Type B pancreatic cell (in vitro differentiated cells): ENCODE measurements at regions not wholly inside any gene's neighbourhood (a gene's known extent, or its start where the extent isn't known, plus 50 kb on each side); places are given as distances from the start of the nearest gene placed in this dataset.

Source experiments
- DNase-seq: peaks from one replicate; pipeline ENCODE4 v3.0.0; 2021; ENCODE audit warnings: mixed read lengths; ENCODE audit not compliant: unreplicated experiment; ENCODE audit errors: extremely low spot score
- H3K27ac Mint-ChIP-seq: 2 replicates; pipeline ENCODE4 v1.8.0; 2021; ENCODE audit warnings: mild to moderate bottlenecking, mixed read lengths
- H3K27me3 Mint-ChIP-seq: 2 replicates; pipeline ENCODE4 v1.8.0; 2021; ENCODE audit warnings: mixed read lengths
- H3K36me3 Mint-ChIP-seq: 2 replicates; pipeline ENCODE4 v1.8.0; 2021; ENCODE audit warnings: mixed read lengths
- H3K4me1 Mint-ChIP-seq: one replicate; pipeline ENCODE4 v1.8.0; 2021; ENCODE audit warnings: mixed read lengths; ENCODE audit not compliant: unreplicated experiment
- H3K4me3 Mint-ChIP-seq: 2 replicates; pipeline ENCODE4 v1.8.0; 2021; ENCODE audit warnings: mild to moderate bottlenecking, mixed read lengths
- H3K9me3 Mint-ChIP-seq: 2 replicates; pipeline ENCODE4 v1.8.0; 2021; ENCODE audit warnings: mixed read lengths
- CTCF ChIP-seq: fragments of 200-600 bp; sonication (generic); conservative IDR thresholded peaks from 2 replicates; pipeline ENCODE4 v1.5.0; 2021; ENCODE audit warnings: antibody characterized with exemption, mild to moderate bottlenecking

GRCh38 chr9:100714372-100715099 is 136.7 kb downstream of the CAVIN4 start:
- peak; percentile 74 for DNase-seq
- Mint-ChIP-seq H3K27ac (no peak overlapping the region), H3K27me3 (peaks cover 2% of the 10 kb centered on the region), H3K4me3 (no peak overlapping the region), H3K36me3 (no peaks in the 10 kb centered on the region), H3K9me3 (no peaks in the 10 kb centered on the region), H3K4me1 (no peaks in the 10 kb centered on the region)
- peak; percentile 94 for TF ChIP-seq CTCF

- Mint-ChIP-seq H3K4me1 (no peaks in the 10 kb centered on the region), H3K27ac (no peak overlapping the region), H3K9me3 (no peaks in the 10 kb centered on the region), H3K27me3 (peaks cover 2% of the 10 kb centered on the region), H3K4me3 (no peak overlapping the region), H3K36me3 (no peaks in the 10 kb centered on the region)
- no peak for DNase-seq
- TF ChIP-seq CTCF: no peak
These were observed 137.2 kb downstream of the CAVIN4 start for GRCh38 chr9:100715100-100715380.

- H3K27ac Mint-ChIP-seq: no peak overlapping the region
- peaks cover 6% of the 10 kb centered on the region for H3K27me3 Mint-ChIP-seq
- H3K9me3 Mint-ChIP-seq: no peaks in the 10 kb centered on the region
- no peak for TF ChIP-seq CTCF
- H3K36me3 Mint-ChIP-seq: no peaks in the 10 kb centered on the region
- DNase-seq: no peak
- H3K4me1 Mint-ChIP-seq: no peaks in the 10 kb centered on the region
- no peak overlapping the region for H3K4me3 Mint-ChIP-seq
These were observed 140.8 kb downstream of the CAVIN4 start for GRCh38 chr9:100718717-100719116.

- DNase-seq: no peak
- Mint-ChIP-seq H3K4me3 (no peak overlapping the region), H3K9me3 (no peaks in the 10 kb centered on the region), H3K27me3 (peaks cover 6% of the 10 kb centered on the region), H3K4me1 (peaks cover 4% of the 10 kb centered on the region), H3K27ac (no peak overlapping the region), H3K36me3 (no peaks in the 10 kb centered on the region)
- no peak for TF ChIP-seq CTCF
These were observed 143.0 kb downstream of the CAVIN4 start for GRCh38 chr9:100720922-100721321.

GRCh38 chr9:100724886-100725285 is 147.0 kb downstream of the CAVIN4 start:
- peaks cover 4% of the 10 kb centered on the region for H3K4me1 Mint-ChIP-seq
- no peak for TF ChIP-seq CTCF
- no peak overlapping the region for H3K27ac Mint-ChIP-seq
- H3K27me3 Mint-ChIP-seq: peaks cover 3% of the 10 kb centered on the region
- no peak for DNase-seq
- no peaks in the 10 kb centered on the region for H3K36me3 Mint-ChIP-seq
- H3K9me3 Mint-ChIP-seq: no peaks in the 10 kb centered on the region
- no peak overlapping the region for H3K4me3 Mint-ChIP-seq

GRCh38 chr9:100725371-100725770 is 147.5 kb downstream of the CAVIN4 start:
- H3K4me3 Mint-ChIP-seq: no peak overlapping the region
- no peak for DNase-seq
- H3K36me3 Mint-ChIP-seq: no peaks in the 10 kb centered on the region
- H3K27ac Mint-ChIP-seq: no peak overlapping the region
- peaks cover 3% of the 10 kb centered on the region for H3K27me3 Mint-ChIP-seq
- no peak for TF ChIP-seq CTCF
- peaks cover 4% of the 10 kb centered on the region for H3K4me1 Mint-ChIP-seq
- no peaks in the 10 kb centered on the region for H3K9me3 Mint-ChIP-seq
